H1 (cell line): ENCODE measurements at regions not wholly inside any gene's neighbourhood (a gene's known extent, or its start where the extent isn't known, plus 50 kb on each side); places are given as distances from the start of the nearest gene placed in this dataset.

Experiments used
- HDAC6 ChIP-seq: IDR thresholded peaks from one replicate; pipeline ENCODE4 v1.7.1; 2012; ENCODE audit warnings: low read depth, mild to moderate bottlenecking, inconsistent platforms, low read length, moderate library complexity
- TF ChIP-seq, protein P1 (sequence below), 3 experiments: IDR thresholded peaks; 1 replicate in 2 of 3; 2 replicates in 1 of 3; pipeline versions ENCODE4 v1.5.1 to v1.6.1; 2011; ENCODE audit warnings: low read length in 3 of 3, mild to moderate bottlenecking in 3 of 3, inconsistent platforms in 2 of 3, low read depth in 1 of 3, moderate library complexity in 1 of 3; ENCODE audit not compliant: insufficient read depth in 1 of 3; ENCODE audit errors: control extremely low read depth in 1 of 3

DNA sequence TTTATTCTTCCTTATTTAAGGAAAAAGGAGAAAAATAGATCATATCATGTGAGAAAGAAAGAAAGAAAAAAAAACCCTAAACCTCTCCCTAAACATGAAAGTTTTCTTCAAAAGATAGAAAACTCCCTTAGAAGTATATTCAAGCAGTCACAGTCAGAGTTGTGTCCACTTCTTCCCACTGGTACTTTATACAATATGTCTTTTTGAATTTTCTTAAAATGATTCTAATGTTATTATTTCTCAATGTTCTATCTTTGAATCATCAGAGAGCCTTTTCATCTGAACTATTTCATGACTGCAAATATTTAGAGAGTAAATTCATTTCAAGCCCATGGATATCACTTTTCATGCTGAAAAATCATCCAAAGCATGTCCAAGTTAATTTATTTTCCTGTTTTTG, 205.2 kb upstream of the SPOPL start (continued):
- TF ChIP-seq, protein P1, sequence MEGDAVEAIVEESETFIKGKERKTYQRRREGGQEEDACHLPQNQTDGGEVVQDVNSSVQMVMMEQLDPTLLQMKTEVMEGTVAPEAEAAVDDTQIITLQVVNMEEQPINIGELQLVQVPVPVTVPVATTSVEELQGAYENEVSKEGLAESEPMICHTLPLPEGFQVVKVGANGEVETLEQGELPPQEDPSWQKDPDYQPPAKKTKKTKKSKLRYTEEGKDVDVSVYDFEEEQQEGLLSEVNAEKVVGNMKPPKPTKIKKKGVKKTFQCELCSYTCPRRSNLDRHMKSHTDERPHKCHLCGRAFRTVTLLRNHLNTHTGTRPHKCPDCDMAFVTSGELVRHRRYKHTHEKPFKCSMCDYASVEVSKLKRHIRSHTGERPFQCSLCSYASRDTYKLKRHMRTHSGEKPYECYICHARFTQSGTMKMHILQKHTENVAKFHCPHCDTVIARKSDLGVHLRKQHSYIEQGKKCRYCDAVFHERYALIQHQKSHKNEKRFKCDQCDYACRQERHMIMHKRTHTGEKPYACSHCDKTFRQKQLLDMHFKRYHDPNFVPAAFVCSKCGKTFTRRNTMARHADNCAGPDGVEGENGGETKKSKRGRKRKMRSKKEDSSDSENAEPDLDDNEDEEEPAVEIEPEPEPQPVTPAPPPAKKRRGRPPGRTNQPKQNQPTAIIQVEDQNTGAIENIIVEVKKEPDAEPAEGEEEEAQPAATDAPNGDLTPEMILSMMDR (IDR thresholded peaks at IDR 0.05; ENCODE audit: control extremely low read depth in 1 of 3, insufficient read depth in 1 of 3, low read depth in 1 of 3, low read length in 3 of 3) = no peak
- no peak for TF ChIP-seq HDAC6
